NCI-H2196 treated with DMSO at 0.1 percent for 48 hours (cell line): ENCODE measurements at regions not wholly inside any gene's neighbourhood (a gene's known extent, or its start where the extent isn't known, plus 50 kb on each side); places are given as distances from the start of the nearest gene placed in this dataset.

ENCODE experiments used
- DNase-seq: peaks from one replicate; lab custom pipeline; 2025; ENCODE audit not compliant: unreplicated experiment; lab: John Stamatoyannopoulos, UW

- no peak for DNase-seq
Observed at GRCh38 chr1:117678246-117678977, 72.6 kb downstream of the TENT5C start.

GRCh38 chr1:117679299-117679698, 73.5 kb downstream of the TENT5C start:
- DNase-seq = no peak

- DNase-seq = no peak
Observed at GRCh38 chr1:117679868-117680267, 74.0 kb downstream of the TENT5C start.

- no peak for DNase-seq
Observed at GRCh38 chr1:117680316-117681002, 74.6 kb downstream of the TENT5C start.

GRCh38 chr1:117681093-117681900, 75.4 kb downstream of the TENT5C start:
- DNase-seq = no peak

- DNase-seq = no peak
Observed at GRCh38 chr1:117681901-117682250, 76.0 kb downstream of the TENT5C start.

GRCh38 chr1:117682372-117682771, 76.5 kb downstream of the TENT5C start:
- DNase-seq = no peak

- DNase-seq = no peak
Observed at GRCh38 chr1:117683571-117684285, 77.9 kb downstream of the TENT5C start.

- DNase-seq = no peak
Observed at GRCh38 chr1:117685936-117686806, 80.3 kb downstream of the TENT5C start.

GRCh38 chr1:117686907-117687306, 81.1 kb downstream of the TENT5C start:
- no peak for DNase-seq

GRCh38 chr1:117689997-117690625, 84.3 kb downstream of the TENT5C start:
- no peak for DNase-seq

- DNase-seq = no peak
Observed at GRCh38 chr1:117691942-117692341, 86.1 kb downstream of the TENT5C start.

GRCh38 chr1:117694543-117694942, 88.7 kb downstream of the TENT5C start:
- DNase-seq = no peak

- DNase-seq = no peak
Observed at GRCh38 chr1:117695796-117696490, 90.1 kb downstream of the TENT5C start.

- no peak for DNase-seq
Observed at GRCh38 chr1:117696561-117696960, 90.7 kb downstream of the TENT5C start.

- DNase-seq = no peak
Observed at GRCh38 chr1:117697220-117697781, 91.5 kb downstream of the TENT5C start.

GRCh38 chr1:117698398-117699160, 92.7 kb downstream of the TENT5C start:
- no peak for DNase-seq

GRCh38 chr1:117699953-117700352, 94.1 kb downstream of the TENT5C start:
- DNase-seq = no peak
